Spleen (tissue), 11 donors: ENCODE measurements at regions not wholly inside any gene's neighbourhood (a gene's known extent, or its start where the extent isn't known, plus 50 kb on each side); places are given as distances from the start of the nearest gene placed in this dataset.
"Not testable (repeated sequence)": the region's sequence is repeated elsewhere in the genome, so short reads cannot be mapped to it uniquely, and the experiment has no call there.

Experiments used
- DNase-seq: peaks from one replicate; pipeline ENCODE4 v3.0.0-alpha.2; 2020
- H3K27ac ChIP-seq, 8 donors: fragments of 200-600 bp; sonication (generic) in 7 of 8; 1 replicate in 4 of 8; 2 replicates in 4 of 8; pipeline versions ENCODE4 v1.5.0 to v1.8.0; 2016 to 2021; ENCODE audit warnings: inconsistent platforms in 4 of 8, mild to moderate bottlenecking in 4 of 8, moderate library complexity in 1 of 8
- H3K27me3 ChIP-seq, 7 donors: fragments of 200-600 bp; sonication (generic) in 6 of 7; replicated peaks in 1 of 7; 1 replicate in 4 of 7; 2 replicates in 3 of 7; pipeline versions ENCODE4 v1.5.0 to v1.8.0; 2016 to 2021; ENCODE audit warnings: inconsistent platforms in 3 of 7, mild to moderate bottlenecking in 1 of 7
- H3K36me3 ChIP-seq, 6 donors: fragments of 200-600 bp; sonication (generic) in 5 of 6; 1 replicate in 4 of 6; 2 replicates in 2 of 6; pipeline versions ENCODE4 v1.5.0 to v1.8.0; 2016 to 2021; ENCODE audit warnings: inconsistent platforms in 2 of 6
- H3K4me1 ChIP-seq, 6 donors: fragments of 200-600 bp; sonication (generic) in 5 of 6; 1 replicate in 3 of 6; 2 replicates in 3 of 6; pipeline versions ENCODE4 v1.5.0 to v1.8.0; 2016 to 2021; ENCODE audit warnings: inconsistent platforms in 3 of 6
- H3K4me3 ChIP-seq, 8 donors: fragments of 200-600 bp; sonication (generic) in 7 of 8; 1 replicate in 4 of 8; 2 replicates in 4 of 8; pipeline versions ENCODE4 v1.5.0 to v1.8.0; 2016 to 2021; ENCODE audit warnings: inconsistent platforms in 4 of 8, mild to moderate bottlenecking in 4 of 8, moderate library complexity in 2 of 8
- H3K9me3 ChIP-seq, 8 donors: fragments of 200-600 bp; sonication (generic) in 7 of 8; 1 replicate in 4 of 8; 2 replicates in 4 of 8; pipeline versions ENCODE4 v1.5.0 to v1.8.0; 2016 to 2021; ENCODE audit warnings: inconsistent platforms in 4 of 8
- CTCF ChIP-seq, 11 experiments: fragments of 200-600 bp in 7 of 11; fragments of 450-650 bp in 4 of 11; sonication (generic) in 4 of 11; IDR thresholded peaks in 8 of 11; conservative IDR thresholded peaks in 3 of 11; 1 replicate in 7 of 11; 2 replicates in 4 of 11; pipeline versions ENCODE4 v1.4.0 to v1.8.0; 2016 to 2021; ENCODE audit warnings: antibody characterized with exemption in 11 of 11, inconsistent platforms in 4 of 11, mild to moderate bottlenecking in 1 of 11
- POLR2A ChIP-seq, 3 donors: fragments of 450-650 bp; IDR thresholded peaks; one replicate each; pipeline ENCODE4 v1.5.1; 2017; ENCODE audit warnings: antibody characterized with exemption in 3 of 3, mild to moderate bottlenecking in 1 of 3
- POLR2AphosphoS5 ChIP-seq, 3 donors: sonication (generic); formaldehyde crosslinking; IDR thresholded peaks; one replicate each; pipeline ENCODE4 v1.5.1; 2017; ENCODE audit warnings: antibody characterized with exemption in 3 of 3
- WGBS, 5 donors: extraction: QIAGEN DNeasy Blood & Tissue Kit in 3 of 5; methylation state at CpG; one replicate each; pipeline versions ENCODE4 v1.1.5 to v1.1.7; 2013 to 2018; 5-methylcytosine and 5-hydroxymethylcytosine counted together
- intact Hi-C: fragments of 100-400 bp; cut with DNase I; formaldehyde crosslinking; loops from one replicate; pipeline ENCODE4 v1.15.0; 2023; ENCODE audit warnings: low total_unique reads
- donor health status: healthy with polysubstance abuse.
- donor health status: DM: no; HTN: no; CAD: no; lungs with moderate emphysema.
- donor health status: DM: no; HTN: no; CAD: no.
- donor health status: Bipolar disorder and iron deficiency.
- donor health status: healthy.
- donor health status: DM: no; HTN: no; CAD: no.
- donor health status: DM: yes; HTN: yes; CAD: no.

- H3K36me3 ChIP-seq: no peaks in the 10 kb centered on the region
- H3K27ac ChIP-seq: no peak overlapping the region
- H3K9me3 ChIP-seq: no peaks in the 10 kb centered on the region
- TF ChIP-seq POLR2AphosphoS5 (IDR thresholded peaks at IDR 0.05) (no peak), POLR2A (IDR thresholded peaks at IDR 0.05) (no peak), CTCF (IDR thresholded peaks at IDR 0.05 in 8 of 11, conservative IDR thresholded peaks at IDR 0.05 in 3 of 11) (no peak)
- intact Hi-C loops: no loop called here
- WGBS, 5 donors: 54 to 67% (median 64%) methylated on average over 2 of the region's 2 CpGs
- no peak overlapping the region for H3K4me3 ChIP-seq
- DNase-seq: no peak
- no peaks in the 10 kb centered on the region for H3K27me3 ChIP-seq
- no peaks in the 10 kb centered on the region for H3K4me1 ChIP-seq
Measured at GRCh38 chr5:62814991-62815390, 236.4 kb downstream of the LRRC70 start.

DNA sequence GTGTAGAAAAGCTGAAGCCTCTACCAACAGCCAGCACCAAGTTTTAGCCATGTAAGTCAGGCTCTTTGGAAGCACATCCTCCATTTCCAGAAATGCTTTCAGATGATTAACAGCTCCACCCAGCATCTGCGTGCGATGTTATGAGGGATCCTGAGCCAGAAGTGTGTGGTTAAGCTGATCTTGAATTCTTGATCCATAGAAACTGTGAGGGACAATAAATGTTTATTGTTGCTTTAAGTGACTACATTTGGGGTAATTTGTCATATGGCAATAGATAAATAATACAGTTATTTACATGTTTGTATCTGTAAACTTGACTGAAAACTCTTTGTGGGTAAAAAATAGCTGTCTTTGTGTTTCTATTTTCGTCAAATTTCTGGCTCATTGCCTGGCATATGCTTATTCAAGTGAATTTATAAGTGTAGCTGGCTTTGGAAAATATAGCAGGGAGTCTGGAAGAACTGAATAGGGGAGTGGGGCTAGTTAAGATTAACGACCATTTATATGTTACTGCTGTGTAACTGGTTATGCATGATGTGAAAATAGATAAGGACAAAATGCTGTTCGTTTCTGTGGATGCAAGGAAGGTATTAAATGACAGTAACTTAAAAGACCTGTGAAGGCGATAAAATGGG, 234.1 kb downstream of the LRRC70 start:
- Histone ChIP-seq H3K27me3 (no peaks in the 10 kb centered on the region), H3K9me3 (no peaks in the 10 kb centered on the region), H3K36me3 (no peaks in the 10 kb centered on the region), H3K4me1 (no peaks in the 10 kb centered on the region), H3K27ac (no peak overlapping the region), H3K4me3 (no peak overlapping the region)
- DNase-seq: no peak
- intact Hi-C loops: no loop called here
- 57 to 68% (median 62%) methylated on average over 6 of the region's 6 CpGs for WGBS, 5 donors
- TF ChIP-seq POLR2AphosphoS5 (IDR thresholded peaks at IDR 0.05) (no peak), CTCF (IDR thresholded peaks at IDR 0.05 in 8 of 11, conservative IDR thresholded peaks at IDR 0.05 in 3 of 11) (no peak), POLR2A (IDR thresholded peaks at IDR 0.05) (no peak)

DNA sequence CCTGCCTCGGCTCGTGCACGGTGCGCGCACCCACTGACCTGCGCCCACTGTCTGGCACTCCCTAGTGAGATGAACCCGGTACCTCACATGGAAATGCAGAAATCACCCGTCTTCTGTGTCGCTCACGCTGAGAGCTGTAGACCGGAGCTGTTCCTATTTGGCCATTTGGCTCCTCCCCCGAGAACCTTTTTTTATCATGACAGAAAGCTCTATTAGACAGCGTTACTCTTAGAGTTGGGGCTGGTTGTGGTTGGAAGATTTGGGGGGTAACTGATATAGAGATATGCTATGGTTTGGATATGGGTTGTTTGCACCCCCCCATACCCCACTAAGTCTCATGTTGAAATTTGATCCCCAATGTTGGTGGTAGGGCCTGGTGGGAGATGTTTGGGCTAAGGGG, 226.2 kb downstream of the LRRC70 start:
- H3K4me3 ChIP-seq: peak overlapping the region in 1 of 8 donors; percentile 18
- H3K9me3 ChIP-seq, H3K4me1 ChIP-seq, H3K27me3 ChIP-seq, H3K36me3 ChIP-seq, intact Hi-C loops, H3K27ac ChIP-seq, DNase-seq: not testable (repeated sequence)
- WGBS, 5 donors: 79 to 88% (median 81%) methylated on average over 9 to 13 of the region's 13 CpGs

- intact Hi-C loops: no loop called here
- Histone ChIP-seq H3K36me3 (no peaks in the 10 kb centered on the region), H3K4me1 (no peaks in the 10 kb centered on the region), H3K27ac (no peak overlapping the region), H3K27me3 (no peaks in the 10 kb centered on the region), H3K9me3 (peaks cover 0 to 37% (median 32%) of the 10 kb centered on the region in 8 donors), H3K4me3 (no peak overlapping the region)
- TF ChIP-seq POLR2AphosphoS5 (IDR thresholded peaks at IDR 0.05): no peak
- TF ChIP-seq POLR2A (IDR thresholded peaks at IDR 0.05): no peak
- TF ChIP-seq CTCF (IDR thresholded peaks at IDR 0.05 in 8 of 11, conservative IDR thresholded peaks at IDR 0.05 in 3 of 11): no peak
- no peak for DNase-seq
Measured at GRCh38 chr5:62795926-62796325, 217.3 kb downstream of the LRRC70 start.

GRCh38 chr5:62794456-62794855, 215.8 kb downstream of the LRRC70 start:
- Histone ChIP-seq H3K36me3 (no peaks in the 10 kb centered on the region), H3K27ac (no peak overlapping the region), H3K9me3 (peaks cover 0 to 37% (median 32%) of the 10 kb centered on the region in 8 donors), H3K4me3 (no peak overlapping the region), H3K27me3 (no peaks in the 10 kb centered on the region), H3K4me1 (no peaks in the 10 kb centered on the region)
- no peak for DNase-seq
- WGBS, 5 donors: 77 to 86% (median 78%) methylated on average over 4 of the region's 4 CpGs
- intact Hi-C loops: no loop called here
- TF ChIP-seq POLR2A (IDR thresholded peaks at IDR 0.05): no peak
